ENCODE measurements at regions not wholly inside any gene's neighbourhood (a gene's known extent, or its start where the extent isn't known, plus 50 kb on each side); places are given as distances from the start of the nearest gene placed in this dataset.

DNA sequence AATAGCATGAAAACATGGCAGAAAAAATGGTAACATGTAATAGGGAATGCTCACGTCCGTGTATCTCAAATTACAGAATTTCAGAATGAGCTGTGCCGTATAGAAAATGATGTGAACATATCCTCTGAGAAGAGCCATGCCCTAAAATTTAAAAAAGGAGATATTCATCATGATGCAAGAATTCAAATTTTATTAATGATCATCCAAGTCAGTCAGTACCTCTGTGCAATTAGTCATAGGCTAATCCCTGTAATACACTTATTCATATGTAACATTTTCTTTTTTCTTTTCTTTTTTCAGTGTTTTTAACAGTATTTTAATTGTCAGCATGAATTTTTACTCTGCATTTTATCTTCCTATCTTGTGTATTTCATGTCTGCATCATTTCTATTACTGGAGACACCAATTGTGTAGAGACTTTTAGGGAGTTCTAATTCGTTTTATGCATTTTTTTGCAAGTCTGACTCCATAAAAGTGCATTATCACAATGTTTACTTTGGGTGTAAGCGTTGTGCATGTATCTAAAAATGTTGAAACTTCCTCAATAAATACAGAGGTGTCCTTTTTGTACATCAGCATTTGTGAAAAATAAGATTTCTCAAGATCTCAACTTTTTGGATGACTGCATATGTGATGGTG, 1103.7 kb upstream of the CELF2 start:
- no peaks in the 10 kb centered on the region for H3K79me2 ChIP-seq
- H3K4me1 ChIP-seq (ENCODE audit: insufficient read depth) = no peaks in the 10 kb centered on the region
- H3K9me2 ChIP-seq (replicated peaks; ENCODE audit: insufficient read depth) = no peaks in the 10 kb centered on the region
- no peaks in the 10 kb centered on the region for H4K20me1 ChIP-seq (ENCODE audit: insufficient read depth, poor library complexity, severe bottlenecking)
- H3K27ac ChIP-seq = no peak overlapping the region
- no peak overlapping the region for H2AFZ ChIP-seq
- TF ChIP-seq, protein P1, sequence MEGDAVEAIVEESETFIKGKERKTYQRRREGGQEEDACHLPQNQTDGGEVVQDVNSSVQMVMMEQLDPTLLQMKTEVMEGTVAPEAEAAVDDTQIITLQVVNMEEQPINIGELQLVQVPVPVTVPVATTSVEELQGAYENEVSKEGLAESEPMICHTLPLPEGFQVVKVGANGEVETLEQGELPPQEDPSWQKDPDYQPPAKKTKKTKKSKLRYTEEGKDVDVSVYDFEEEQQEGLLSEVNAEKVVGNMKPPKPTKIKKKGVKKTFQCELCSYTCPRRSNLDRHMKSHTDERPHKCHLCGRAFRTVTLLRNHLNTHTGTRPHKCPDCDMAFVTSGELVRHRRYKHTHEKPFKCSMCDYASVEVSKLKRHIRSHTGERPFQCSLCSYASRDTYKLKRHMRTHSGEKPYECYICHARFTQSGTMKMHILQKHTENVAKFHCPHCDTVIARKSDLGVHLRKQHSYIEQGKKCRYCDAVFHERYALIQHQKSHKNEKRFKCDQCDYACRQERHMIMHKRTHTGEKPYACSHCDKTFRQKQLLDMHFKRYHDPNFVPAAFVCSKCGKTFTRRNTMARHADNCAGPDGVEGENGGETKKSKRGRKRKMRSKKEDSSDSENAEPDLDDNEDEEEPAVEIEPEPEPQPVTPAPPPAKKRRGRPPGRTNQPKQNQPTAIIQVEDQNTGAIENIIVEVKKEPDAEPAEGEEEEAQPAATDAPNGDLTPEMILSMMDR (IDR thresholded peaks at IDR 0.05; ENCODE audit: poor library complexity) = no peak
- TF ChIP-seq EZH2phosphoT487 (IDR thresholded peaks at IDR 0.05; ENCODE audit: low read depth, severe bottlenecking, unreplicated experiment) (no peak), EZH2 (IDR thresholded peaks at IDR 0.05; ENCODE audit: borderline replicate concordance) (no peak)
- no peaks in the 10 kb centered on the region for H3K9me3 ChIP-seq (ENCODE audit: low read depth)
- WGBS (ENCODE audit: low lambda C conversion rate, missing lambda C conversion rate) = 58% methylated on average over 5 of the region's 5 CpGs
- H3K4me2 ChIP-seq = no peak overlapping the region
- DNase-seq (ENCODE audit: low spot score) = no peak
- H3K36me3 ChIP-seq (replicated peaks; ENCODE audit: insufficient read depth, low read depth) = no peaks in the 10 kb centered on the region
- no peaks in the 10 kb centered on the region for H3K27me3 ChIP-seq
- no peak overlapping the region for H3K4me3 ChIP-seq

DNA sequence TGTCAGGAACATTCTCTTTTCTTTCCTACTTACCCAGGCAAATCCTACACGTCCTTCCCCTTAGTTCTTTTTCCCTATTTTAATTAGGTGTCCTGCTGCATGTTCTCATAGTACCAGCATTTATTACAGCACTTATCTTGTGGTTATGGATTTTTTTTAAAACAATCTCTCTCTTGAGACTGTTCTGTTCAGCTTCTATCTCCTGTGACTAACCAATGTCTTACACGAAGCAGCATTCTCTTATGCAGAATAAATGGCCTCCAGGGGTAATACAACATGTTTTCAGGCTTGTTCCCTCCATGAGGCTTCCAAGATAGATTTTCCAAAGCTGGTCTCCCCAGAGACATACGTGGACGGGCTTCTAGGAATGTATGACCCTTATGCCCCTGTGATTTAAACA, 1096.1 kb upstream of the CELF2 start:
- Histone ChIP-seq H3K4me1 (ENCODE audit: insufficient read depth) (no peaks in the 10 kb centered on the region), H3K4me2 (no peak overlapping the region), H2AFZ (no peak overlapping the region), H3K27me3 (no peaks in the 10 kb centered on the region), H3K27ac (no peak overlapping the region), H3K79me2 (no peaks in the 10 kb centered on the region), H4K20me1 (ENCODE audit: insufficient read depth, poor library complexity, severe bottlenecking) (no peaks in the 10 kb centered on the region), H3K4me3 (no peak overlapping the region), H3K36me3 (replicated peaks; ENCODE audit: insufficient read depth, low read depth) (no peaks in the 10 kb centered on the region), H3K9me2 (replicated peaks; ENCODE audit: insufficient read depth) (no peaks in the 10 kb centered on the region), H3K9me3 (ENCODE audit: low read depth) (no peaks in the 10 kb centered on the region)
- DNase-seq (ENCODE audit: low spot score) = no peak
- no peak for TF ChIP-seq EZH2phosphoT487 (IDR thresholded peaks at IDR 0.05; ENCODE audit: low read depth, severe bottlenecking, unreplicated experiment)
- TF ChIP-seq, protein P1 (IDR thresholded peaks at IDR 0.05; ENCODE audit: poor library complexity) = no peak
- TF ChIP-seq EZH2 (IDR thresholded peaks at IDR 0.05; ENCODE audit: borderline replicate concordance) = no peak
- 53% methylated on average over 4 of the region's 4 CpGs for WGBS (ENCODE audit: low lambda C conversion rate, missing lambda C conversion rate)

DNA sequence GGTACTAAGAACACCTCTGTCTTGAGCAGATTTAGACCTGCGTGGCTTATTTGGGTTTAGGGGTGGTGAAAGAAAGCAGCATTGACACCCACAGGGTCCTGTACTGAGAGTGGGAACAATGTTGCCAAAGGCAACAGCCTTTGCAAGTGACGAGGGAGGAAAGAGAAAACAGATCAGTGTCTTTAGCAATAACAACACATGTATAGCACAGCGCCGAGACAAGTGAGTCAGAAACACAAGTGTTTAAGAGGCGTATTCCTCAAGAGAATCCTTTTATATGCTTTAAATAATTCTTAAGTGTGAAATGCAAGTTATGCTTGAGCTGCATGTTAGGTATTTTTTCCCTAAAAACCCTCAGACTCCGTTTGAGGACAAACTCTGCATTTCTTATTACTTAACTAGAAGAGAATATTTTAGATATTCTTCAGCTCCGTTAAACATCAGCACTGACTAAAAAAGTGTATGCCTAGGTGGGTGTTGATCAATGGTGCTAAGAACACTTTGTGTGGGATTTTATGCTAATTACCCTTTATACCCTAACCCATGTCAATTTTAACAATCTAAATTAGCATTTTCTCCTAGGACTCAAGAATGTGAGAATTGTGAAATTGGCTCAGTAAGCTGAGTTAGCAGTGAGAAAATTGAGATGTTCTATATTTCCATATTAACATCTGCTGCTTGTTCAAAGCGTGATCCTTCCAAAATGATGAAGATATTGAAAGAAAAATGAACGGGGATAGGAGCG, 1095.4 kb upstream of the CELF2 start:
- Histone ChIP-seq H4K20me1 (ENCODE audit: insufficient read depth, poor library complexity, severe bottlenecking) (no peaks in the 10 kb centered on the region), H3K9me2 (replicated peaks; ENCODE audit: insufficient read depth) (no peaks in the 10 kb centered on the region), H3K9me3 (ENCODE audit: low read depth) (no peaks in the 10 kb centered on the region), H3K79me2 (no peaks in the 10 kb centered on the region), H3K4me1 (ENCODE audit: insufficient read depth) (no peaks in the 10 kb centered on the region), H3K4me3 (no peak overlapping the region), H3K27ac (no peak overlapping the region), H2AFZ (no peak overlapping the region), H3K4me2 (no peak overlapping the region), H3K27me3 (no peaks in the 10 kb centered on the region), H3K36me3 (replicated peaks; ENCODE audit: insufficient read depth, low read depth) (no peaks in the 10 kb centered on the region)
- TF ChIP-seq, protein P1 (IDR thresholded peaks at IDR 0.05; ENCODE audit: poor library complexity) = no peak
- no peak for TF ChIP-seq EZH2phosphoT487 (IDR thresholded peaks at IDR 0.05; ENCODE audit: low read depth, severe bottlenecking, unreplicated experiment)
- no peak for TF ChIP-seq EZH2 (IDR thresholded peaks at IDR 0.05; ENCODE audit: borderline replicate concordance)
- no peak for DNase-seq (ENCODE audit: low spot score)
- WGBS (ENCODE audit: low lambda C conversion rate, missing lambda C conversion rate) = 87% methylated on average over 10 of the region's 10 CpGs
